ENCODE measurements at regions not wholly inside any gene's neighbourhood (a gene's known extent, or its start where the extent isn't known, plus 50 kb on each side); places are given as distances from the start of the nearest gene placed in this dataset.

DNA sequence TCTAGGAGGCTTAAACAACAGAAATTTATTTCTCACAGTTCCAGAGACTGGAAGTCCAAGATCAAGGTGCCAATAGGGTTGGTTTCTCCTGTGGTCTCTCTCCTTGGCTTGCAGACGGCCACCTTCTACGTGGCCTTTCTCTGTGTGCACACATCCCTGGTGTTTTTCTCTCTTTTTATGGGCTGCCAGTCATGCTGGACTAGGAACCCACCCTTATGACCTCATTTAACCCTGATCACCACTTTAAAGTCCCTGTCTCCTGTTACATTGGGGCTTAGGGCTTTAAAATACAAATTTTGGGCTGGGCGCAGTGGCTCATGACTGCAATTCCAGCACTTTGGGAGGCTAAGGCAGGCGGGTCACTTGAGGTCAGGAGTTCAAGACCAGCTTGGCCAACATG is 157.1 kb downstream of the TLE1 start:
- TF ChIP-seq, protein P1, sequence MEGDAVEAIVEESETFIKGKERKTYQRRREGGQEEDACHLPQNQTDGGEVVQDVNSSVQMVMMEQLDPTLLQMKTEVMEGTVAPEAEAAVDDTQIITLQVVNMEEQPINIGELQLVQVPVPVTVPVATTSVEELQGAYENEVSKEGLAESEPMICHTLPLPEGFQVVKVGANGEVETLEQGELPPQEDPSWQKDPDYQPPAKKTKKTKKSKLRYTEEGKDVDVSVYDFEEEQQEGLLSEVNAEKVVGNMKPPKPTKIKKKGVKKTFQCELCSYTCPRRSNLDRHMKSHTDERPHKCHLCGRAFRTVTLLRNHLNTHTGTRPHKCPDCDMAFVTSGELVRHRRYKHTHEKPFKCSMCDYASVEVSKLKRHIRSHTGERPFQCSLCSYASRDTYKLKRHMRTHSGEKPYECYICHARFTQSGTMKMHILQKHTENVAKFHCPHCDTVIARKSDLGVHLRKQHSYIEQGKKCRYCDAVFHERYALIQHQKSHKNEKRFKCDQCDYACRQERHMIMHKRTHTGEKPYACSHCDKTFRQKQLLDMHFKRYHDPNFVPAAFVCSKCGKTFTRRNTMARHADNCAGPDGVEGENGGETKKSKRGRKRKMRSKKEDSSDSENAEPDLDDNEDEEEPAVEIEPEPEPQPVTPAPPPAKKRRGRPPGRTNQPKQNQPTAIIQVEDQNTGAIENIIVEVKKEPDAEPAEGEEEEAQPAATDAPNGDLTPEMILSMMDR (IDR thresholded peaks at IDR 0.05; ENCODE audit: control insufficient read depth, extremely low read depth, insufficient read depth): no peak
- DNase-seq (ENCODE audit: low read depth): no peak

DNA sequence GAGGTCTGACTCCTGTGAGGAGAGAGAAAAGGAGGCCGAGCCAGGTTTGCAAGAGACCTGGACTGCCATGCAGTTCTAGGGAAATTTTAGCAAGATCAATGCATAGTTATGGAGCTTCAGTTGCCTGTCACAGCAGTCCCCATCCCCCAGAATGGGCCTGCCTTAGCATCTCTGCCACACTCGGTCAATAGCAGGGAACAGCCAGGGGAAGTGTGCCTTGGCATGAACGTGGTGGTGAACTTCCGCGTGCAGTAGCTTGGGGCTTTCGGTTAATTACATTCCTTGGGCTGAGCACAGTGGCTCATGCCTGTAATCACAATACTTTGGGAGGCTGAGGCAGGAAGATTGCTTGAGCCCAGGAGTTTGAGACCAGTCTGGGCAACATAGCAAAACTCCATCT is 157.8 kb downstream of the TLE1 start:
- no peak overlapping the region for H3K4me3 ChIP-seq (ENCODE audit: low read depth, low read length)
- TF ChIP-seq, protein P1 (IDR thresholded peaks at IDR 0.05; ENCODE audit: control insufficient read depth, extremely low read depth, insufficient read depth): no peak

More for the DNA sequence above, 157.1 kb downstream of the TLE1 start:
- H3K4me3 ChIP-seq (ENCODE audit: low read depth, low read length): no peak overlapping the region

DNA sequence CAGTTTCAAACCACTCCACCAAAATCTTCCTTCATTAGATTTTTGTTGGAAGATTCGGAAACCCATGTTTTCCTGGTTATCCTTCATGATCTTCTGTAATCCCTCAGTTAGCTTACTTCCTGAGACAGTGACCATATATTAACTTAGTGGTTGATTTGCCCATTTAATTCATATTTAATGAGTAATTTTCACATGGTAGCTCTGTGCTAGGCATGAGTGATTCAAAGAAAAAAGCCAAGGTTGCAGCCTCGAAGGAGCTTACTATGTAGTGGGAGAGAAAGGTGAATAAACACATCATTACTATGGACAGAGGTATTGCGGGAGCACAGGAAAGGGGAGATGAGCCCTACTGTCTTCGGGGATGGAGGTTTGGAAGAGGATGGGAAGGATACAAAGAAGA is 158.5 kb downstream of the TLE1 start:
- DNase-seq (ENCODE audit: low read depth): no peak
- no peak overlapping the region for H3K4me3 ChIP-seq (ENCODE audit: low read depth, low read length)
- TF ChIP-seq, protein P1 (IDR thresholded peaks at IDR 0.05; ENCODE audit: control insufficient read depth, extremely low read depth, insufficient read depth): no peak

More for the DNA sequence above, 157.8 kb downstream of the TLE1 start:
- DNase-seq (ENCODE audit: low read depth): peak; percentile 76

DNA sequence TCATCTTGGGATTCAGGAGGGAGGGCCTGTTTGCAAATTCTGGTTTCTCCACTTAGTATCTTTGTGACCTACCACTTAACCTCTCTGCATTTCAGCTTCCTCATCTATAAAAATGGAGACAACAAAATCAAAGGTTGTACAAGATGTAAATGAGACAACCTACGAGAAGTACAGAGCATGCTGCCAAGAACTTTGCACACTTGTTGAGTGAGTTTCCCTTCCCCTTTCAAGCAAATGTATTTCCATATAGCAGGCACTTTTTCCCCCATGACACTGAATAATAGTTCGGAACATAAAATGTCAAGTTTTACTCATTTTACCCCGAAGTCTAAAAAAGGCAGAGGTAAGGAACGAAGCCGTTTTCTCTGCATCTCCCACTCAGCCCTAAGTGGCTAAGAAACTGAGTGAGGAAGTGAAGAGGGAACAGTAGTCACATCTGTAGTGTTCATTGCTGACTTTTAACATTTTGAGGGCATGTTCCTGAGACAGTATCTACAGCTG is 159.0 kb downstream of the TLE1 start:
- no peak overlapping the region for H3K4me3 ChIP-seq (ENCODE audit: low read depth, low read length)
- no peak for DNase-seq (ENCODE audit: low read depth)
- TF ChIP-seq, protein P1 (IDR thresholded peaks at IDR 0.05; ENCODE audit: control insufficient read depth, extremely low read depth, insufficient read depth): no peak

DNA sequence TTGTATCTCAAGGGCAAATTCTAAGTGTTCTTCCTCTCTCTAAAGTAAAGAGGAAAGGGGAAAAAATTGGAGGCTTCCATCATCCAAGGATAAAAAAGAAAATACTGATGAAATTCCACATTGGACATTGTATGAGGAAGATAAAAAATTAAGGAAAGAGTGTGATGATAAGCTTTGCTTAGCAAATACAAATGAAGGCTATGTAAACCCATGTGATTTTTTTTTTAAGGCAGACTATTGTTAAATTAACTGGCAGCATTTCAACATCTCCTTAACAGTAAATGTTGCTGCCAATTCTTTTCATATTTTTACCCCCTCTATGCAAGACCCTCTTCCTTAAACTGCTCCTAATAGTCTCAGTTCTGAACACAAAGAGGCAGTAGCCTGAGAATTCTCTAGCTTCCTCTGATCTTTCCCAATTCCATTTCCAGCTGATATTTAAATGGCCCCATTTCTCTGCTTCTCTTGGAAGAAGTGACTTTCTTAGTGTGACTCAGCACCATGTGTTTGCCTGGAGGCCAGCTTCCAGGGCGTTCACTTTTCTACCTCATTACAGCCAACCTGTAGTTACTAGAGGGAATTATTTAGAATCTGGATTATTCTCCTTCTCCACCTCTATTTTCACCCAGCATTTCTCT is 159.7 kb downstream of the TLE1 start:
- H3K4me3 ChIP-seq (ENCODE audit: low read depth, low read length): no peak overlapping the region
- TF ChIP-seq, protein P1 (IDR thresholded peaks at IDR 0.05; ENCODE audit: control insufficient read depth, extremely low read depth, insufficient read depth): no peak
- no peak for DNase-seq (ENCODE audit: low read depth)

DNA sequence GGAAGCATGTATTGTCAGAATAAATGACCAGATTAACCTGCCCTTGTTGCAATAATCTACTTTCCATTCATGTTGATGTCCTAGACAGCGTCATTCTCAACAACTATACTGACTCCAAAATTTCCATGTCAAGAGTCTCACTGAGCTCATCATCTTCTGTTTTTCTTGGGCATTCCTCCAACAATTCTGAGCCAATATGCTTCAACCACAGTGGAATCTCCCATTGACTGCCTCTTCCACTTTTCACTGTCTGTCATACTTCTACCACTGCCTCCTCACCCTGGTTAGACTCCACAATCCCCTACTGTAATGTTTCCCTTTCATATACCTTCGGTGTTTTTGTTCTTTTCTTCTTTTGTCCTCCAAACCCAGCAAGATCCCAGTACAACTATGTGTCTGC is 162.8 kb downstream of the TLE1 start:
- no peak for DNase-seq (ENCODE audit: low read depth)
- H3K4me3 ChIP-seq (ENCODE audit: low read depth, low read length): no peak overlapping the region
- TF ChIP-seq, protein P1 (IDR thresholded peaks at IDR 0.05; ENCODE audit: control insufficient read depth, extremely low read depth, insufficient read depth): no peak
